GM23338 (cell line): ENCODE measurements at regions not wholly inside any gene's neighbourhood (a gene's known extent, or its start where the extent isn't known, plus 50 kb on each side); places are given as distances from the start of the nearest gene placed in this dataset.

Experiments
- EZH2phosphoT487 ChIP-seq: fragments of 200-600 bp; sonication (generic); IDR thresholded peaks from one replicate; pipeline ENCODE4 v1.8.1; 2018; ENCODE audit warnings: antibody characterized with exemption; ENCODE audit not compliant: unreplicated experiment
- POLR2AphosphoS5 ChIP-seq: IDR thresholded peaks from 2 replicates; pipeline ENCODE4 v1.6.1; 2016; ENCODE audit warnings: antibody characterized with exemption, low read depth
- TF ChIP-seq, protein P1 (sequence below), 2 experiments: fragments of 200-600 bp in 1 of 2; sonication (generic) in 1 of 2; conservative IDR thresholded peaks; 2 replicates each; pipeline versions ENCODE4 v1.5.1 to v1.6.1; 2016 to 2017; ENCODE audit warnings: antibody characterized with exemption in 2 of 2, low read depth in 2 of 2, mild to moderate bottlenecking in 2 of 2, moderate library complexity in 1 of 2

GRCh38 chr13:73372666-73373627 lies 314.1 kb downstream of the KLF5 start:
- TF ChIP-seq, protein P1, sequence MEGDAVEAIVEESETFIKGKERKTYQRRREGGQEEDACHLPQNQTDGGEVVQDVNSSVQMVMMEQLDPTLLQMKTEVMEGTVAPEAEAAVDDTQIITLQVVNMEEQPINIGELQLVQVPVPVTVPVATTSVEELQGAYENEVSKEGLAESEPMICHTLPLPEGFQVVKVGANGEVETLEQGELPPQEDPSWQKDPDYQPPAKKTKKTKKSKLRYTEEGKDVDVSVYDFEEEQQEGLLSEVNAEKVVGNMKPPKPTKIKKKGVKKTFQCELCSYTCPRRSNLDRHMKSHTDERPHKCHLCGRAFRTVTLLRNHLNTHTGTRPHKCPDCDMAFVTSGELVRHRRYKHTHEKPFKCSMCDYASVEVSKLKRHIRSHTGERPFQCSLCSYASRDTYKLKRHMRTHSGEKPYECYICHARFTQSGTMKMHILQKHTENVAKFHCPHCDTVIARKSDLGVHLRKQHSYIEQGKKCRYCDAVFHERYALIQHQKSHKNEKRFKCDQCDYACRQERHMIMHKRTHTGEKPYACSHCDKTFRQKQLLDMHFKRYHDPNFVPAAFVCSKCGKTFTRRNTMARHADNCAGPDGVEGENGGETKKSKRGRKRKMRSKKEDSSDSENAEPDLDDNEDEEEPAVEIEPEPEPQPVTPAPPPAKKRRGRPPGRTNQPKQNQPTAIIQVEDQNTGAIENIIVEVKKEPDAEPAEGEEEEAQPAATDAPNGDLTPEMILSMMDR (conservative IDR thresholded peaks at IDR 0.05; ENCODE audit: low read depth in 2 of 2) = no peak
- no peak for TF ChIP-seq EZH2phosphoT487
- TF ChIP-seq POLR2AphosphoS5 = no peak
